HG02973 (cell line): ENCODE measurements at regions not wholly inside any gene's neighbourhood (a gene's known extent, or its start where the extent isn't known, plus 50 kb on each side); places are given as distances from the start of the nearest gene placed in this dataset.
"Not testable (repeated sequence)": the region's sequence is repeated elsewhere in the genome, so short reads cannot be mapped to it uniquely, and the experiment has no call there.

Experiments used
- ATAC-seq: cut with Tn5 transposase; IDR thresholded peaks from one replicate; pipeline ENCODE4 v1.9.1; 2021; ENCODE audit warnings: moderate library complexity; ENCODE audit not compliant: unreplicated experiment

DNA sequence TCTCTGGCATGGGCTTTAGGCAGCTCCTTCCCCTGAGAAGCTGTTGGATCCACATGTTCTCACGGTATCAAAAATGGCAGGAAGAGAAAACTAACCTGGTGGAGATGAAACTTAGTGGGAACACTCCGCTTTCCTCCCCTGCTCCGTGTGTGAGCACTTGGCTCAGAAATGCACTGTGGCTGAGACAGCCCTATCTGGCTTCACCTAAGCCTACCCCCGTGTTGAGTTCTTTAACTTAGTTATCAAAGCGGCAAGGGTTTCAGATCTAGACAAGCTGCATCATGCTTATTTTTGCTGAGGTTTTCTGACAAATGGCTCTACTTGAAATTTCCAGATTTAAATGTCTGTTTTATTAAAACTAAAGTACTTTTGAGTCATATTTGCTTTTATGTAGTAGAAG, 221.6 kb upstream of the PLGLB2 start:
- not testable (repeated sequence) for ATAC-seq

DNA sequence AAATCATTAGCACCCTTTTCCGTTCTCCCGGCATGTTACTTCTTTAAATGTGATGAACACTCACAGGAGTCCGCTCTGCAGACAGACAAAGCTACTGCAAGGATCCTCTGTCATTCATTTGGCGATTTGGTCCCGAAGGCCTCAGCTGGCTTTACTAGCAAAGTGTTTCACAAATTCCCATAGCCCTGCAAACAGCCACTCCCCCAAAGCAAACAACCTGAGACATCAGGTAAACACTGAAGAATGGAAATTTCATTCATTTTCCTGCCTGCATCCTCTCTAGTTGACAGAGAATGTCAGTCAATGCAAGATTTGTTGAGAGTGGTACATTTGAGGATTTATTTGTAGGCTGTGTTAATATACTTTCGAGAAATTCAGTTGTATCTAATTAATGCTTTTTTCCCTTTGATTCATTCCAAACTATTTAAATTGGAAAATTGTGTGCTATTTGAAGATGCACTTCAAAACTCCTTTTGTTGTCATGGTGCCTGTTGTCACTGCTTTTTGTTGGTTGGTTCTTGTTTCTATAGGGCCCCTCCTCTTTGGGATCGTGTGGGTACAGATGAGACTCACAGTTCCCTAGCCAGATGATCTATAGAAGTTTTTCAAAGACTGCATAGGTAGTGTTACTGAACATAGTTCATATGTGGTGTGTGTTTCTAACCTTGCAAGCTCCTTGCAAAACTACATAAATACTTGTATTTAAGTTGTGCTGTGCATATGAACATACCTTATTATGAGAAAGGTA, 215.7 kb upstream of the PLGLB2 start:
- ATAC-seq = not testable (repeated sequence)

DNA sequence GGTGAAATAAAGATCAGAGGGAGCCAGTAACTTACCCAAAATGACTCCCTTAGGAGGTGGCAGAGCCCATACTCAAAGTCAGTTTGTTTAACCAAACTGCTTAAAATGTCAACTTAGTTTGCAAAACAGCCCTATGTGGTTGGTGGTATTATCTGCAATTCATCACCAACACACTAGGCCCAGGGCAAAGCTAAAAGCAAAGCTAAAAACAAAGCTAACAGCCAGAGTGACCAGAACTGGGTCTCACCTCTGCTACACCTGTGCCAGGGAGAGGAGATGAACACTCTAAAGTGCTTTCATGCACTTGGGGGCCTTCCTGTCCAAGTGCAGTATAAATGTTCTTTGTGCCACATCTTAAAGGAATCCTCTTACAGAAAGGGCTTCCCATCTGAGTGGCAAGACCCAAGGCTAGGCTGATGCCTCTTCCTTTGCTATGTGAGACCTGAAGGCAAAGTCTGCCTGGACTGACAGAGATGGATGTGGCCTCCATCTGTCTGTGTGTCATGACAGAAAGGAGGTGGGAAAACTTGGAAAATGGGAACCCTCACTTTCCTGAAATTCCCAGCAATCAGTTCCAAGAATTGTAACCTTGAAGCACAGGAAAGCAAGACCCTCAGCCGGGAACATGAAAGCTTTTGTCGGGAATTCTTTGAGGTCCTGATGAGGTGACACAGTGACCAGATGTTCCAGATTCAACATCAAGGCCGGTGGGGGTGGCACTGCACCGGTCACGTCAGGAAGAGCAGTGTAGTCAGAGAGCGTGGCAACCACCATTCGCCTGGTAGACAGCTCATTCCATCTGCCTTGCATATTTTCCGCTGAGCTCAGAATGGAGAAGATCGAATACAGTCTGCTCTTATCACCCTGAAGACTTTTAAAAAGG, 214.3 kb upstream of the PLGLB2 start:
- ATAC-seq = not testable (repeated sequence)

DNA sequence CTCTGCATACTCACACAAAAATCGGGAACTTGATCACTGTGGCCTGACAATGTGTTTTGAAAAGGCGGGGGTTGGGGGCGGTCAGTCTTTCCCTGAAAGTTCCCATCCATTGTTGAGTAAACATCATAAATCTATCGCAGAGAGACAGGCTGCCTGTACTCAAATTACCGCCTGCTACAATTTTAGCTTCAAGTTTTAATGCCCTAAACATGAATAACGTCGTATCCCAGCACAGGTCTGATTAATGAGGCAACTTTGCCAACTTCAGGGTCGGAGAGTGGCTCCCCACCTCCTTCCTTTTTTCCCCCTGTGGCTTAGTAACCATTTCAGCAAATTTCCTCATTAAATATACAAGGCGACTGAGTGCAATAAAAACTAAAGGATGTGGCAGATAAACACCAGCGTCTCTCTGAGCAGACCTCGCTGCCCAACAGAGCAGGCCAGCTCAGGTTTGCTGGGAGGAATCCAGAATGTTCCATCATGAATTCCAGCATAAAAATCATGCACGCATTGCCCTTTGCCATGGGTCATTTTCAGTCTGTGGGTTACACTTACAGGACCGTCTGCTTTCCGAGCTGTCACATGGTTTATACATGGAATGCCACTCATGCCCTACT, 213.5 kb upstream of the PLGLB2 start:
- not testable (repeated sequence) for ATAC-seq

DNA sequence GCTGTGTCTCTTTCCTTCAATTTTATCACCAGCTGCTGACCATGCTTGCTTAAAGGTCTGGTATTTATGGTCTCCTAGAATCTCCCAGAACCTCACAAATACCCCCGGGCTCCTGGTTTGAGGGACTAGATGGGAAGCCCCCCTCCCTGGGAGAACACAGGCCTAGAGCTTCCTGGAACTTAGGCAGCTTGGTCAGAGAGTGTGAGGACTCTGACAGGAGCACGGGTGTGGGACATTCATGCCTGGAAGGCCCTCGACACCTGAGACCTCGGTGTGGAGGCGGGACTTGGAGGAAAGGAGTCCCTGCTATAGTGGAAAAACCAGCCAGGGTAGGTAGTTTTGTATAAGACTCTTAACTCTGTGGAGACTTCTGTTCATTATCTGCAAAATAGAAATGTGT, 211.5 kb upstream of the PLGLB2 start:
- not testable (repeated sequence) for ATAC-seq

DNA sequence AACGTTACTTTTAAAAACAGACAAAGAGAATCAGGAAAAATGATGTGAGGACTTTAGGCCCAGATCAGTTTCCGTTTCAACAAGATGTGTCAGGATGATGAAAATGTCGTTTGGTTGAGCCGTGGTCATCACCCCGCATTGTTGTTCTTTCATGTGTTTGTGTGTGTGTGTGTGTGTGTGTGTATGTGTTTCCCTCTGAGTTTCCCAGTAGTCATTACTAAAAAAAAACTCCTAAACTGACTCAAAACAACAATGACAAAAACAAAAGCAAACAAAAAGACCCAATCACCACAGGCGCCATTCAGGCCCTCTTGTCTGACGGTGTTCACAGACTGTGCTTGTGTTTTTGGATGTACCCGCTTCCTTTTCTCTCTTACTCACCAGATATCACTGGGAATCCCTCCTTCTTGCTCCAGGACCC, 210.6 kb upstream of the PLGLB2 start:
- ATAC-seq = not testable (repeated sequence)

DNA sequence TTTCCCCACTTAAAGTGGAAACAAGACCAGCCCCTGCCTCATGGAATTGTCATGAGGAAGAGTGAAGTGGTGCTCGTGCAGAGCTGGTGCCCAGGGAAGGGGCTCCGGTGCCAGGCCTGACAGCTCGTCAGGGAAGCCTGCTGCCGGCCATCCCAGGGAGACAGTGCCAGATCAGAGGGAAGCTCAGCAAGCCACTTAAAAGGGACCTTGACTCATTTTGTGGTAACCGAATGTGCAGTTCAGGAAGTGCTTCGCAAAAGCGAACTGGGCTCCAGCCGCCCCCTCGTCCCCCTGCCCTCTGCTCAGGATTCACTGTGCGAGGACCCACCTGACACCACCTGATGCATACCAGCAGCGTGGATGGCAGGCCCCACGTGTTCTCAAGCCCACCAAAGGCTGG, 209.6 kb upstream of the PLGLB2 start:
- ATAC-seq = not testable (repeated sequence)

DNA sequence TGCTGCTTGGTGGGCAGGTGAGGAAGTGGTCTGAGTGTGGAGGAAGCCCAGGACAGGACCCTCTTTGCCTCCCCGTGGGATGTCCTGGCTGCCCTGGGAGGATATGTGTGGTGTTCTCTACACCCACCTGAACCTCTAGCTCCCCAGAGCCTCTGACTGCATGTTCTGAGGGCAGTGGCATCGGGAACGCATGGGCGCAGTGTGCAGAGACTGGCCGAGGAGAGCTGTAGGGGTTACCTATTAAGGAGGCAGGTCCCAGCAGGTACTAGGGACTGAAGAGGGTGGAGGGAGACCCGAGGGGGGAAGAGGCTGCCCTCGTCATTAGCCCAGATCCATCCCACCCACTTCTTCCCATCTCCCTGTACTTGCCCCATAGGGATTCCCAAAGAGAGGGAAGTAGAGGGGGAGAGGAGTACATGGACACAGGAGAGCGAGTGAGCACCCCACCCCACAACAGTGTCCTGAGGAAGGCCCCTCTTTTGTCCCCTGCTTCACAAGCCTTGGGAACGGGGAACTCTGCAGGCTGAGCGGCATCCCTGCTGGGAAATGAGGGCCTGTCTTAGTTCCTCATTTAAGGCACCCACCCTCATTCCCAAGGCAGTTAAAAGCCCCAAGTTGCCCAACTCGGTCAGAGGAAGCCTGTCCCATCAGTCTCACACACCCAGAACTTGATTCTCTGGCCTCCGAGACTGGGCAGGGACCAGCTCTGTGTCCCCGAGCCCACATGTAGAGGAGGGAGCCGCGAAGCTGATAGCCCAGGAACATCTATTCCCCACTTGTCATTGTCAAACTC, 208.5 kb upstream of the PLGLB2 start:
- not testable (repeated sequence) for ATAC-seq

DNA sequence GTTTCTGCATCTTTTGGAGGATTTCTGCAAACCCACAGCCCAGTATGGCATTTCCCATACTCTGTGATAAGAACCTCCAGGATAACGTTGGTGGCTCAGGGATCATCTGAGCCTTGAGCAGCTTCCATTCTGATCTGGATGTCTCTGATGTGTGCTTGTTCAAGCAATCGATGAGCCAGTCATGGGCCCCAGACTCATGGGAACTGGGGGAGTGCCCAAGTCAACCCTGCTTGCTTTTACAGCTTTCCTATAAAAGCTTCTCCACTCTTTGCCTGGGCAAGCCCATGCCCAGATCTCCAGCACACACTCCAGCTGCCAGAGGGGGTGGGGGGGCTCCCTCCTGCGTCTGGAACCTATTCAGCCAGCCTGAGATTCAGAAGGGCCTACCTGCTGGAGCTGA, 207.6 kb upstream of the PLGLB2 start:
- not testable (repeated sequence) for ATAC-seq

DNA sequence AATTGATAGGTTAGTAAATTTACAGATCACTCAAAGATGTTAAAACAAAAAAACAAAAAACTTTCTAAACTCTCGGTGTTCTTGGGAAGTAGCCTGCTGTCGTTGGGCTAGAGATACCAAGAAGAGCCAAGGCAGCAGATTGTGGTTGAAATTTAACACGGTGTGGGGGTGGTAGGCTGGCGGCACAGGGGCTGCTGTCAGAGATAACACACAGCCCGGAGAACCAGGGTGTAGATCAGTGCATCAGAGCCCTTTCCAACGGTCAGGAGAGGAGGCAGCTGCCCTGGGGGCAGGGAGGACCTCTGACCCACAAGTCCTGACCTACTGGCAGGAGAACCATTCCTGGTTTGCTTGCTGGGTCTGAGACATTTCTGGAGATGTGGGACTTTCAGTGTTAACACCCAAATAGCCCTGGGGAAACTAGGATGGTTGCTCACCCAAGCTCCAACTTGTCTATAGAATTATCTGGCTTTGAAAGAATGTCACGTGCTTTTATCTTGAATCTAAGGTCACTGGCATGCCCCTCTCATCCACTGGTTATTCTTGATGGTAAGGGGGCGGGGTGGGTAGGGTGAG, 205.2 kb upstream of the PLGLB2 start:
- not testable (repeated sequence) for ATAC-seq

DNA sequence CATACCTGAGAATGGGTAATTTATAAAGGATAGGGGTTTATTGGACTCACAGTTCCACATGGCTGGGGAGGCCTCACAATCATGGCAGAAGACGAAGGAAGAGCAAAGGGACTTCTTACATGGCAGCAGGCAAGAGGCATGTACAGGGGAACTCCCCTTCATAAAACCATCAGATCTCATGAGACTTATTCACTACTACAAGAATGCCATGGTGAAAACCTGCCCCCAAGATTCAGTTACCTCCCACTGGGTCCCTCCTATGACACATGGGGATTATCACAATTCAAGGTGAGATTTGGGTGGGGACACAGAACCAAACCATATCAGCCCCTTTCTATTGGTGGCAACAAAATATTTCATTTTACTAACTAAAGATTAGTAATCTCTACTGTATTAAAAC, 204.1 kb upstream of the PLGLB2 start:
- not testable (repeated sequence) for ATAC-seq

DNA sequence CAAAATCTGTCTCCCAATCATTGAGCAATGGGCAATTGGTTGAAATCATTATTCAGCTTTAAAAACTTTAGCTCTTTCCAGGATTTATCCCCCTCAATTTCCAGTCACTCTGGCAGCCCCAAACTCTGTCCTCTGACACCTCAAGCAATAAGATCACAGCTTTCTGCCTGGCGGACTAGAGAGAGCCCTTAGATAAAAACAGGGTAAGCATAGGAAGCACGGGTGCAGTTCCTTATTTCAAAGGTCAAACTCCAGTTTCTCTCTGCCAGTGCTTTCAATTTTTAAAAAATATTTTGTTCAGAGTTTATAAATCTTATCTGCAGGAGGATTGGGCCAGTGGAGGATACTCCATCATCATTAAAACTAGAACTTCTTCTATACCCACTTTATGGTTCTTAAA, 200.8 kb upstream of the PLGLB2 start:
- ATAC-seq = not testable (repeated sequence)

DNA sequence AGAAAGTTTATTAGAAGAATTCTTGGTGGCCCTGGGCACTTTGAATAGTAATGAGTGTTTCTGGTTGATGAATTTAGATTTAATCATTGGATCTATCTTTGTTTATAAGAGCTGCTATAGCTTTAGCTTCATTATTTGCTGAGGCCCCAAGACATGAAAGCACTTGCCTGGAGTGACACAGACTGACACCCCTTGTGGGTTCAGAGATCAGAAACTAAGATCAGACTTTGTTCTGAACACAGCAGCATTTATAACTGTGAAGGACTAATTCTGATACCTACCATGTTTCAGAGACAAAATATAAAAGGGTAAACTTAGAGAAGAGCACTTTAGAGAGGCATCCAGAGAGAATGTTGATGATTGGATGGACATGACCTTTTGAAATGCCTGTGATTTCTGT, 199.9 kb upstream of the PLGLB2 start:
- not testable (repeated sequence) for ATAC-seq

DNA sequence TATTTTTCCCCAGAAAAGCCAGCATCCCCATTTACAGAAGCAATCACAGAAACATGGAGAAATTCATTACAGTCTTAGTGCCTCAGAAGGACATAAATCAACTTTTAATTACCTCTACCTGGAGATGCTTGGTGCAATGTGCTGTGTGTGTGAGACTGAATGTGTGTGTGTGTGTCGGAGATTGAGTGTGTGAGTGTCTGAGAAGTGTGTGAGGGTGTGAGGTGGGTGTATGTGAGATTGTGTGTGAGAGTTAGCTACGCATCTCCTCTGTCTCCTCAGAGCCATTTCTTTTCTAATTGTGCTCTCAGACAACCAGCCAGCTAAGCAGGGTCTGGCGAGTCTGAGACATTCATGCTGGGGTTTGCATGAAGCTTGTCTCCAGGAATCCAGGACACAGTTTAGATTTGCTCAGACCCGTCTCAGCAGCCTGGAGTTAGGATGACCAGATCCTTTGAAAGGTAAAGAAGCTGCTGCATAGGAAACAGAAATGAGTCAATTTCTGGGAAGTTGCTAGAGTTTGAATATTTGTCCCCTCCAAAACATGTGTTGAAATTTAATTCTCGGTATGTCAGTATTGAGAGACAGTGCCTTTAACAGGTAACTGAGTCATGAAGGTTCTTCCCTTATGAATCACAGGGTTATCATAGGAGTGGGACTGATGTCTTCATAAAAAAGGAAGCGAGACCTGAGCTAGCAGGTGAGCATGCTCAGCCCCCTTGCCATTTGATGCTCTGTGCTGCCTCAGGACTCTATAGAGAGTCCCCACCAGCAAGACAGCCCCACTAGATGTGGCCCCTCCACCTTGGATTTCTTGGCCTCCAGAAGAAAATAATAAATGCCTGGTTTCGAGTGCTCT, 199.0 kb upstream of the PLGLB2 start:
- ATAC-seq = not testable (repeated sequence)

DNA sequence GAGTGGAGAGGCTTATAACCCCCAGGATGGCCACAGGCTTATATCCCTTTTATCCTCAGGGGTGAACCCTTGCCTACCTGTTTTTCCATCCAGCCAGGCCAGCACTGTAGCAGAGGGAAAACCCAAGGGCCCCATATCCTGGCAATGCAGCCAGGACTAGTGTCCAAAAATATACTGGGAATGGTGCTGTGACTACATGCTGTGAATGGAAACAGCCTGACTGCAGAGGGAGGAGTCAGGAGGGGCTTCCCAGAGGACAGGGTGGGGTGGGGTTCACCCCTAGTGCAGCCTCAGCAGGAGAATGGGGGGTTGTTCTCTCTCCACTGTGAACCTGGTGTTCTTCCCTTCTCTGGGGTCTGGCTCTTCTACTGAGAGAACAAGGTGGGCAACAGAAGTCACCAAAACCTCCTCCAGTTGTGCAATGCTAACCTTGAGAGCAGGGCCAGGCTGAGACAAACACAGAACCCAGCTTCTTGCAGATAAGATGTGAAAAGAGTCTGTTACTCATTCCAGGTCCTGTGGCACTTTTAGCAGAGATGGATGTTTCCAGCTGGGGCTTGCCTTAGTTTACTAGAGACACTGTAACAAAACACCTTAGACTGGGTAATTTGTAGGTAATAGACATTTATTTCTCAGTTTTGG, 198.2 kb upstream of the PLGLB2 start:
- ATAC-seq = not testable (repeated sequence)

DNA sequence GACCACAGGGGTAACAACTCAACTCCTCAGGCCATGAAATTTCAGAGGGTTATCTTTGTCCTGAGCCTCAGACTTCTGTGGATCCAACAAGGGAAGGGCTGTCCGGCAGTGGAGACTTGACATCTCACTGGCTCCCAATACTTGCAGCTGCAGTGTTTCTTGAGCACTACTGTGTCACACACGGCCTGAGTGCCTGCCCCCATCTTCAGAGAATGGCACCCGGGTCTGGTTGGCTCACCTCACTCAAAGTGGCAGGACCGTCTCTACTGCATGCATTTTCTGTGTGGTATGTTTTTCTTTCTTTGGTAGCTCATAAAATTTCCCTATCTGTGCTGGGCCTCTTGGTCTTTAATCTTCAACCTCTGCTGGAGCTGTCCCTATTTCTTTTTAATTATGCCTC, 193.2 kb upstream of the PLGLB2 start:
- not testable (repeated sequence) for ATAC-seq

DNA sequence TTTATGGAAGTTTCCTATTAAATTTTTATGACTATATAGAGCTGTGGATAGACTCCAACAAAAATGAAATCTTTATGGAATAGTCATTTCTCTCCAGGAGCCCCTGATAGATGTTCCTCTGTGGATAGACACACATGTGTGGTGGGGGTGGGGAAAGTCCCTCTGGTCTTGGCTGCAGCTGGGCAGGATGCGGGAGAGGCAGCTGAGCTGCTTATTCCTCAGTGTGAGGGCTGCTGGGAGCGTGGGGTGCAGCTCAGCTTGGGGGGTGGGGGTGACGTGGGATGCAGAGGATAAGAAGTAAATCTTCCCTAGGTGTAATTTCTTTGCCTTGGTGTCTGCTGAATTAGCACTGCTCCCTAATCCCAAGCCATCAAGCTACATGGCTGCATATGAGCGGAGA, 192.8 kb upstream of the PLGLB2 start:
- not testable (repeated sequence) for ATAC-seq

DNA sequence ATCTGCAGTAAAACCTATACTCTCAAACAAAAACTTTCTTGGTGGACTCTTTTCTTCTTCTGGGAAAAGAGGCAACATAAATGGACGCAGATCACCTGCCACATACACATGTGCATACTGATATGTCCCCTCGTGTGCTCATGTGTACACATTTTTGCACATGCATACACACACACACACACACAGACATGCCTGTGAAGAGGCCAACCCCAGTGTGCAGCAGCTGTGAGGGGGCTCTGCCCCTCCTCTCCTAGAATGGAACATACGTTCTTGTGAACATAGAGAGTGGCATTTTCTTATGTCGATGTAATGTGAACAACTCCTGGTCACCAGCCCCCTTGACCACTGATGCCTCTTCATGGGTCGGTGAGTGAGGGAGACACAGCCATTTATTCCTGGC, 188.9 kb upstream of the PLGLB2 start:
- not testable (repeated sequence) for ATAC-seq

DNA sequence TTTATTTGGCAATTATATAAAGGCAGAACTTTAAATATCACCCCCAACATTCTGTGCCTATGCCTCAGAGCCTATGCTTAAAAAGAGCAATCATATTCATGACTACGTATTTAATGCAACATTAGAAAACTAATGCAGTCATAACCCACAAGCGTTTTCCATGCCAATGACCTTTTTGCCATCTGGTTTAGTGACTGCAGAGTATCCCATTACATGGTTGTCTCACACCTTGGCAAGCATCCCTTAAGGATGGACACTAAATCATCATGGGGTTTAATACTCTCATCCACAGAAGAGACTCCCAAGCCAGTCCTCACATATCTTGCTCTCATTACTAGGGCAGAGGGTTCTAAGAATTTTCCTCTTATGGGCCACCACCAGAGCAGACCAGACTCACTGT, 188.2 kb upstream of the PLGLB2 start:
- ATAC-seq = not testable (repeated sequence)
